ENCODE measurements at regions not wholly inside any gene's neighbourhood (a gene's known extent, or its start where the extent isn't known, plus 50 kb on each side); places are given as distances from the start of the nearest gene placed in this dataset.
"Not testable (repeated sequence)": the region's sequence is repeated elsewhere in the genome, so short reads cannot be mapped to it uniquely, and the experiment has no call there.

GRCh38 chr20:1815502-1816085 is 79.6 kb upstream of the SIRPA start:
- DNase-seq (ENCODE audit: low read depth, low spot score) (no peak), FAIRE-seq (peak; percentile 71)
- no peaks in the 10 kb centered on the region for H3K9me1 ChIP-seq (ENCODE audit: control insufficient read depth, extremely low read depth, insufficient read depth, low read length)
- peaks cover 53% of the 10 kb centered on the region for H3K4me1 ChIP-seq (ENCODE audit: control insufficient read depth, extremely low read depth, insufficient read depth, low read length)
- H3K36me3 ChIP-seq (ENCODE audit: control insufficient read depth in 2 of 2, extremely low read depth in 1 of 2, insufficient read depth in 2 of 2, low read length in 2 of 2): no peaks in the 10 kb centered on the region
- H3K9ac ChIP-seq (ENCODE audit: control insufficient read depth, extremely low read depth, insufficient read depth, low read length): no peak overlapping the region
- no peak for TF ChIP-seq CTCF (optimal IDR thresholded peaks at IDR 0.05 in 1 of 3, IDR thresholded peaks at IDR 0.05 in 1 of 3, conservative IDR thresholded peaks at IDR 0.05 in 1 of 3; ENCODE audit: extremely low read depth in 1 of 3, insufficient read depth in 2 of 3, low read length in 3 of 3)
- H3K9me3 ChIP-seq (ENCODE audit: control insufficient read depth, low read depth, low read length): no peaks in the 10 kb centered on the region
- H3K27me3 ChIP-seq (ENCODE audit: control insufficient read depth, extremely low read depth, insufficient read depth, low read length): no peaks in the 10 kb centered on the region
- H2AFZ ChIP-seq (ENCODE audit: control insufficient read depth, low read length): no peak overlapping the region
- dilution Hi-C loops (cut with MboI; ENCODE audit: extremely low pct_ligation_motif_present, low sequenced_read_pairs): no loop called here
- no peak overlapping the region for H3K4me2 ChIP-seq (ENCODE audit: control insufficient read depth, extremely low read depth, insufficient read depth, low read depth, low read length)
- H3K27ac ChIP-seq (ENCODE audit: control insufficient read depth, insufficient read depth, low read length): peak overlapping the region; percentile 53
- H3K4me3 ChIP-seq (ENCODE audit: control insufficient read depth in 2 of 3, extremely low read depth in 1 of 3, insufficient read depth in 2 of 3, low read depth in 1 of 3, low read length in 3 of 3): no peak overlapping the region
- no peaks in the 10 kb centered on the region for H3K79me2 ChIP-seq (ENCODE audit: control insufficient read depth, insufficient read depth, low read length)
- no peaks in the 10 kb centered on the region for H4K20me1 ChIP-seq (ENCODE audit: control insufficient read depth, extremely low read depth, insufficient read depth, low read length)

GRCh38 chr20:1814861-1815260 is 80.3 kb upstream of the SIRPA start:
- DNase-seq (ENCODE audit: low read depth, low spot score); H3K79me2 ChIP-seq (ENCODE audit: control insufficient read depth, insufficient read depth, low read length); H3K9me3 ChIP-seq (ENCODE audit: control insufficient read depth, low read depth, low read length); H3K27me3 ChIP-seq (ENCODE audit: control insufficient read depth, extremely low read depth, insufficient read depth, low read length); H3K9ac ChIP-seq (ENCODE audit: control insufficient read depth, extremely low read depth, insufficient read depth, low read length); H3K36me3 ChIP-seq (ENCODE audit: control insufficient read depth in 2 of 2, extremely low read depth in 1 of 2, insufficient read depth in 2 of 2, low read length in 2 of 2); dilution Hi-C loops (cut with MboI; ENCODE audit: extremely low pct_ligation_motif_present, low sequenced_read_pairs); FAIRE-seq; H3K4me3 ChIP-seq (ENCODE audit: control insufficient read depth in 2 of 3, extremely low read depth in 1 of 3, insufficient read depth in 2 of 3, low read depth in 1 of 3, low read length in 3 of 3); H2AFZ ChIP-seq (ENCODE audit: control insufficient read depth, low read length); H4K20me1 ChIP-seq (ENCODE audit: control insufficient read depth, extremely low read depth, insufficient read depth, low read length); H3K9me1 ChIP-seq (ENCODE audit: control insufficient read depth, extremely low read depth, insufficient read depth, low read length); H3K27ac ChIP-seq (ENCODE audit: control insufficient read depth, insufficient read depth, low read length); H3K4me2 ChIP-seq (ENCODE audit: control insufficient read depth, extremely low read depth, insufficient read depth, low read depth, low read length): not testable (repeated sequence)
- H3K4me1 ChIP-seq (ENCODE audit: control insufficient read depth, extremely low read depth, insufficient read depth, low read length): peaks cover 56% of the 10 kb centered on the region
